Uterus (tissue), 2 donors: ENCODE measurements at regions not wholly inside any gene's neighbourhood (a gene's known extent, or its start where the extent isn't known, plus 50 kb on each side); places are given as distances from the start of the nearest gene placed in this dataset.

Experiments used
- CTCF ChIP-seq, 4 experiments: fragments of 200-600 bp in 2 of 4; fragments of 450-650 bp in 2 of 4; sonication (generic) in 2 of 4; IDR thresholded peaks; one replicate each; pipeline ENCODE4 v1.5.1; 2016 to 2019; ENCODE audit warnings: antibody characterized with exemption in 4 of 4, mild to moderate bottlenecking in 2 of 4, moderate library complexity in 1 of 4
- POLR2A ChIP-seq, 2 donors: fragments of 450-650 bp; IDR thresholded peaks; one replicate each; pipeline ENCODE4 v1.6.1; 2016; ENCODE audit warnings: antibody characterized with exemption in 2 of 2, mild to moderate bottlenecking in 1 of 2, moderate library complexity in 1 of 2

GRCh38 chr15:29942548-29942947, 120.3 kb upstream of the TJP1 start:
- TF ChIP-seq CTCF (IDR thresholded peaks at IDR 0.05): no peak
- no peak for TF ChIP-seq POLR2A (IDR thresholded peaks at IDR 0.05)
